Lower leg skin (tissue), 4 donors: ENCODE measurements at regions not wholly inside any gene's neighbourhood (a gene's known extent, or its start where the extent isn't known, plus 50 kb on each side); places are given as distances from the start of the nearest gene placed in this dataset.

Experiments
- DNase-seq, 2 donors: peaks; one replicate each; pipeline ENCODE4 v3.0.0-alpha.2; 2019; ENCODE audit warnings: low spot score in 2 of 2
- H3K4me3 ChIP-seq: fragments of 200-600 bp; sonication (generic); 2 replicates; pipeline ENCODE4 v1.5.1; 2017; ENCODE audit warnings: mild to moderate bottlenecking, low read depth; ENCODE audit not compliant: poor library complexity, severe bottlenecking
- POLR2A ChIP-seq, 2 donors: fragments of 450-650 bp; IDR thresholded peaks; one replicate each; pipeline ENCODE4 v1.6.1; 2016 to 2017; ENCODE audit warnings: antibody characterized with exemption in 2 of 2, mild to moderate bottlenecking in 1 of 2, moderate library complexity in 1 of 2
- WGBS, 2 donors: methylation state at CpG; one replicate each; pipeline ENCODE4 v1.1.5; 2018; 5-methylcytosine and 5-hydroxymethylcytosine counted together
- intact Hi-C: fragments of 100-400 bp; cut with DNase I; formaldehyde crosslinking; loops from one replicate; pipeline ENCODE4 v1.15.0; 2023; ENCODE audit warnings: low total_unique reads
- TF ChIP-seq, protein P1 (sequence below), 3 donors: fragments of 450-650 bp; IDR thresholded peaks; one replicate each; pipeline ENCODE4 v1.5.1; 2016; ENCODE audit warnings: antibody characterized with exemption in 3 of 3, mild to moderate bottlenecking in 3 of 3, moderate library complexity in 2 of 3

- WGBS, 2 donors, result 91 to 94% methylated on average over 9 of the region's 9 CpGs
- no peak for DNase-seq
- TF ChIP-seq, protein P1, sequence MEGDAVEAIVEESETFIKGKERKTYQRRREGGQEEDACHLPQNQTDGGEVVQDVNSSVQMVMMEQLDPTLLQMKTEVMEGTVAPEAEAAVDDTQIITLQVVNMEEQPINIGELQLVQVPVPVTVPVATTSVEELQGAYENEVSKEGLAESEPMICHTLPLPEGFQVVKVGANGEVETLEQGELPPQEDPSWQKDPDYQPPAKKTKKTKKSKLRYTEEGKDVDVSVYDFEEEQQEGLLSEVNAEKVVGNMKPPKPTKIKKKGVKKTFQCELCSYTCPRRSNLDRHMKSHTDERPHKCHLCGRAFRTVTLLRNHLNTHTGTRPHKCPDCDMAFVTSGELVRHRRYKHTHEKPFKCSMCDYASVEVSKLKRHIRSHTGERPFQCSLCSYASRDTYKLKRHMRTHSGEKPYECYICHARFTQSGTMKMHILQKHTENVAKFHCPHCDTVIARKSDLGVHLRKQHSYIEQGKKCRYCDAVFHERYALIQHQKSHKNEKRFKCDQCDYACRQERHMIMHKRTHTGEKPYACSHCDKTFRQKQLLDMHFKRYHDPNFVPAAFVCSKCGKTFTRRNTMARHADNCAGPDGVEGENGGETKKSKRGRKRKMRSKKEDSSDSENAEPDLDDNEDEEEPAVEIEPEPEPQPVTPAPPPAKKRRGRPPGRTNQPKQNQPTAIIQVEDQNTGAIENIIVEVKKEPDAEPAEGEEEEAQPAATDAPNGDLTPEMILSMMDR (IDR thresholded peaks at IDR 0.05), result no peak
- TF ChIP-seq POLR2A (IDR thresholded peaks at IDR 0.05), result no peak
- intact Hi-C loops, result no loop called here
- H3K4me3 ChIP-seq, result no peak overlapping the region
These were observed 247.3 kb downstream of the TTC32 start for GRCh38 chr2:19654310-19655090.

GRCh38 chr2:19653509-19653908 is 248.3 kb downstream of the TTC32 start:
- WGBS, 2 donors, result 84 to 91% methylated on average over 10 of the region's 10 CpGs
- TF ChIP-seq, protein P1 (IDR thresholded peaks at IDR 0.05), result no peak
- TF ChIP-seq POLR2A (IDR thresholded peaks at IDR 0.05), result no peak
- intact Hi-C loops, result no loop called here
- no peak overlapping the region for H3K4me3 ChIP-seq
- no peak for DNase-seq

DNA sequence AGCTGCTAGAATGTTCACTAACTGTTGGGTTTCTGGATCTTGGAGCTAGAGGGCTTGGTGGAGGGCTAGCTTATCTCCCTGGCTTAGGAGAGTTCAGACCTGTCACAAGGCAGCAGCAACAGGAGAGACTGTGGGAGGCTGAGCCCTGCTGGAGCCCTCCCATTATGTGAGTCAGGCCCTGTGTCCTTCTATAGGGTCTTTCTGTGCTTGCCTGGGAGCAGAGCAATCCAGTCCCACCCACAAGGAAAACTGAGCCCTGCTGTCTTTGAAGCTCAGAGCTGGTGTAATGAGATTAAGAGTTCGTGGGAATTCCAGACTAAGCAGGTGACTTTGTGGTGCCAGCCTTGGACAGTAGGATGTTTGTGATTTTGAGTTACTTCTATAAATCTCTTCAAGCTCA is 249.0 kb downstream of the TTC32 start:
- no peak for DNase-seq
- 63 to 93% methylated on average over 1 of the region's 1 CpG for WGBS, 2 donors
- H3K4me3 ChIP-seq, result no peak overlapping the region
- TF ChIP-seq, protein P1 (IDR thresholded peaks at IDR 0.05), result no peak
- no peak for TF ChIP-seq POLR2A (IDR thresholded peaks at IDR 0.05)
- intact Hi-C loops, result no loop called here

- intact Hi-C loops, result no loop called here
These were observed 250.3 kb downstream of the TTC32 start for GRCh38 chr2:19651466-19651865.

GRCh38 chr2:19649785-19650380 is 251.9 kb downstream of the TTC32 start:
- H3K4me3 ChIP-seq, result no peak overlapping the region
- 61 to 63% methylated on average over 8 of the region's 8 CpGs for WGBS, 2 donors
- DNase-seq, result peak in 1 of 2 donors; percentile 67
- no peak for TF ChIP-seq POLR2A (IDR thresholded peaks at IDR 0.05)
- TF ChIP-seq, protein P1 (IDR thresholded peaks at IDR 0.05), result no peak
- intact Hi-C loops, result no loop called here

More at GRCh38 chr2:19651466-19651865, 250.3 kb downstream of the TTC32 start:
- WGBS, 2 donors, result 55 to 63% methylated on average over 4 of the region's 4 CpGs
- TF ChIP-seq, protein P1 (IDR thresholded peaks at IDR 0.05), result no peak
- no peak for TF ChIP-seq POLR2A (IDR thresholded peaks at IDR 0.05)
- H3K4me3 ChIP-seq, result no peak overlapping the region
- DNase-seq, result no peak
